Esophagus muscularis mucosa (tissue), 4 donors: ENCODE measurements at regions not wholly inside any gene's neighbourhood (a gene's known extent, or its start where the extent isn't known, plus 50 kb on each side); places are given as distances from the start of the nearest gene placed in this dataset.

ENCODE experiments used
- EP300 ChIP-seq: sonication (generic); formaldehyde crosslinking; IDR thresholded peaks from one replicate; pipeline ENCODE4 v1.6.1; 2017; ENCODE audit warnings: antibody characterized with exemption
- POLR2A ChIP-seq: fragments of 450-650 bp; IDR thresholded peaks from one replicate; pipeline ENCODE4 v1.6.1; 2017; ENCODE audit warnings: antibody characterized with exemption, moderate library complexity, mild to moderate bottlenecking, low read depth
- POLR2AphosphoS5 ChIP-seq, 2 donors: sonication (generic); formaldehyde crosslinking; IDR thresholded peaks; one replicate each; pipeline ENCODE4 v1.6.1; 2017; ENCODE audit warnings: antibody characterized with exemption in 2 of 2
- TF ChIP-seq, protein P1 (sequence below), 3 experiments: fragments of 200-600 bp in 2 of 3; fragments of 450-650 bp in 1 of 3; sonication (generic) in 2 of 3; IDR thresholded peaks; one replicate each; pipeline ENCODE4 v1.5.1; 2017 to 2019; ENCODE audit warnings: antibody characterized with exemption in 3 of 3, mild to moderate bottlenecking in 2 of 3, moderate library complexity in 1 of 3

- TF ChIP-seq, protein P1, sequence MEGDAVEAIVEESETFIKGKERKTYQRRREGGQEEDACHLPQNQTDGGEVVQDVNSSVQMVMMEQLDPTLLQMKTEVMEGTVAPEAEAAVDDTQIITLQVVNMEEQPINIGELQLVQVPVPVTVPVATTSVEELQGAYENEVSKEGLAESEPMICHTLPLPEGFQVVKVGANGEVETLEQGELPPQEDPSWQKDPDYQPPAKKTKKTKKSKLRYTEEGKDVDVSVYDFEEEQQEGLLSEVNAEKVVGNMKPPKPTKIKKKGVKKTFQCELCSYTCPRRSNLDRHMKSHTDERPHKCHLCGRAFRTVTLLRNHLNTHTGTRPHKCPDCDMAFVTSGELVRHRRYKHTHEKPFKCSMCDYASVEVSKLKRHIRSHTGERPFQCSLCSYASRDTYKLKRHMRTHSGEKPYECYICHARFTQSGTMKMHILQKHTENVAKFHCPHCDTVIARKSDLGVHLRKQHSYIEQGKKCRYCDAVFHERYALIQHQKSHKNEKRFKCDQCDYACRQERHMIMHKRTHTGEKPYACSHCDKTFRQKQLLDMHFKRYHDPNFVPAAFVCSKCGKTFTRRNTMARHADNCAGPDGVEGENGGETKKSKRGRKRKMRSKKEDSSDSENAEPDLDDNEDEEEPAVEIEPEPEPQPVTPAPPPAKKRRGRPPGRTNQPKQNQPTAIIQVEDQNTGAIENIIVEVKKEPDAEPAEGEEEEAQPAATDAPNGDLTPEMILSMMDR (IDR thresholded peaks at IDR 0.05), result no peak
- no peak for TF ChIP-seq EP300
- no peak for TF ChIP-seq POLR2A
- no peak for TF ChIP-seq POLR2AphosphoS5 (IDR thresholded peaks at IDR 0.05)
These were observed 482.9 kb downstream of the POM121L12 start for GRCh38 chr7:53518319-53518718.
